K562 (cell line): ENCODE measurements at regions not wholly inside any gene's neighbourhood (a gene's known extent, or its start where the extent isn't known, plus 50 kb on each side); places are given as distances from the start of the nearest gene placed in this dataset.

Experiments
- ATAC-seq: fragments of 200-7000 bp; cut with Tn5 transposase; 3 replicates; pipeline ENCODE4 v1.9.1; 2020; ENCODE audit warnings: moderate library complexity
- BruUV-seq: library from RNA; stranded (reverse); fragments of 400-500 nt; replicated peaks from 2 replicates; lab custom pipeline; 2021; lab: Mats Ljungman, UMichigan
- CTCF ChIA-PET: fragments of 300-600 bp; formaldehyde crosslinking; extraction: SDS; loops from one replicate; lab custom pipeline; 2021; ENCODE audit warnings: low intra/inter-chr PET ratio; lab: Yijun Ruan, JAX
- POLR2A ChIA-PET: fragments of 300-600, 350-650 bp; sonication (Branson Sonifier 250); formaldehyde crosslinking; extraction: SDS; loops from one replicate; lab custom pipeline; 2021; ENCODE audit warnings: antibody characterized with exemption, inconsistent platforms; lab: Yijun Ruan, JAX
- DNase-seq, 4 experiments: peaks; one replicate each; pipeline versions ENCODE4 v3.0.0 to v3.0.0-alpha.2; 2011 to 2018; ENCODE audit warnings: low spot score in 3 of 4, mixed read lengths in 3 of 4; ENCODE audit errors: extremely low read depth in 1 of 4
- FAIRE-seq: peaks from 2 replicates; lab custom pipeline; 2011; peaks lifted over from hg19 to GRCh38; lab: Jason Lieb, UNC
- H2AFZ ChIP-seq: 2 replicates; pipeline ENCODE4 v1.6.0; 2011; ENCODE audit warnings: low read depth, low read length, control low read depth, inconsistent platforms
- H3K27ac ChIP-seq: fragments of 200-600 bp; 3 replicates; pipeline ENCODE4 v1.8.0; 2011; ENCODE audit warnings: low read depth, mild to moderate bottlenecking, control low read depth, inconsistent platforms, low read length, moderate library complexity, mixed read lengths; ENCODE audit errors: extremely low read depth
- H3K27me3 ChIP-seq, 2 experiments: fragments of 300-600 bp in 1 of 2; 2 replicates in 1 of 2; 3 replicates in 1 of 2; pipeline versions ENCODE4 v1.6.0 to v1.8.0; 2011; ENCODE audit warnings: inconsistent platforms in 2 of 2, low read length in 2 of 2, mild to moderate bottlenecking in 1 of 2, mixed read lengths in 1 of 2, moderate library complexity in 1 of 2; ENCODE audit not compliant: control insufficient read depth in 2 of 2, insufficient read depth in 2 of 2
- H3K36me3 ChIP-seq: fragments of 300-600 bp; 3 replicates; pipeline ENCODE4 v1.8.0; 2011; ENCODE audit warnings: mild to moderate bottlenecking, low read length, inconsistent platforms; ENCODE audit not compliant: control insufficient read depth, insufficient read depth
- H3K4me1 ChIP-seq, 2 experiments: fragments of 200-600 bp in 1 of 2; replicated peaks in 1 of 2; 2 replicates in 1 of 2; 3 replicates in 1 of 2; pipeline versions ENCODE4 v1.5.1 to v1.8.0; 2011; ENCODE audit warnings: inconsistent platforms in 2 of 2, low read length in 2 of 2, mild to moderate bottlenecking in 1 of 2, mixed read lengths in 1 of 2, moderate library complexity in 1 of 2; ENCODE audit not compliant: control insufficient read depth in 2 of 2, insufficient read depth in 2 of 2
- H3K4me2 ChIP-seq: 2 replicates; pipeline ENCODE4 v1.6.1; 2011; ENCODE audit warnings: low read length, control low read depth, inconsistent platforms, mixed read lengths; ENCODE audit not compliant: insufficient read depth
- H3K4me3 ChIP-seq: fragments of 200-600 bp; sonication (generic), shearing (Covaris generic); 2 replicates; pipeline ENCODE4 v1.5.1; 2016; ENCODE audit warnings: control low read depth, inconsistent platforms
- H3K79me2 ChIP-seq: fragments of 200-600 bp; 3 replicates; pipeline ENCODE4 v1.8.0; 2011; ENCODE audit warnings: low read length, inconsistent platforms; ENCODE audit not compliant: control insufficient read depth, insufficient read depth
- H3K9ac ChIP-seq, 2 experiments: 2 replicates each; pipeline versions ENCODE4 v1.6.0 to v1.6.1; 2011; ENCODE audit warnings: low read depth in 2 of 2, low read length in 2 of 2, control low read depth in 1 of 2, inconsistent platforms in 1 of 2, mild to moderate bottlenecking in 1 of 2, mixed read lengths in 1 of 2; ENCODE audit not compliant: insufficient read depth in 1 of 2
- H3K9me1 ChIP-seq: one replicate; pipeline ENCODE4 v1.6.0; 2011; ENCODE audit warnings: inconsistent platforms, mild to moderate bottlenecking, low read length, moderate library complexity; ENCODE audit not compliant: control insufficient read depth, insufficient read depth
- H3K9me3 ChIP-seq: replicated peaks from 2 replicates; pipeline ENCODE4 v1.5.1; 2011; ENCODE audit warnings: low read depth, low read length, inconsistent platforms; ENCODE audit not compliant: control insufficient read depth, insufficient read depth
- H4K20me1 ChIP-seq: replicated peaks from 2 replicates; pipeline ENCODE4 v1.6.1; 2011; ENCODE audit warnings: low read length, inconsistent platforms, mixed read lengths; ENCODE audit not compliant: control insufficient read depth, insufficient read depth
- CBX1 ChIP-seq: sonication (generic); IDR thresholded peaks from 2 replicates; pipeline ENCODE4 v1.6.1; 2016; ENCODE audit warnings: antibody characterized with exemption, low read depth, mild to moderate bottlenecking
- E2F6 ChIP-seq, 2 experiments: IDR thresholded peaks; 2 replicates each; pipeline ENCODE4 v1.6.1; 2011; ENCODE audit warnings: borderline replicate concordance in 1 of 2, control low read depth in 1 of 2, low read depth in 1 of 2, low read length in 1 of 2, mild to moderate bottlenecking in 1 of 2, mixed read lengths in 1 of 2, moderate library complexity in 1 of 2; ENCODE audit not compliant: insufficient read depth in 1 of 2, insufficient read length in 1 of 2, poor library complexity in 1 of 2, severe bottlenecking in 1 of 2; ENCODE audit errors: extremely low read depth in 1 of 2
- ELF1 ChIP-seq: fragments of 200-800 bp; sonication (Bioruptor generic); IDR thresholded peaks from 2 replicates; pipeline ENCODE4 v1.6.1; 2016; ENCODE audit warnings: missing genetic modification characterization, missing compliant biosample characterization
- HEY1 ChIP-seq: fragments of 250-450 bp; sonication (Bioruptor Pico); IDR thresholded peaks from 2 replicates; pipeline ENCODE4 v1.5.0; 2020; ENCODE audit warnings: mild to moderate bottlenecking, moderate library complexity, borderline replicate concordance
- MTA2 ChIP-seq: fragments of 450-650 bp; IDR thresholded peaks from 2 replicates; pipeline ENCODE4 v1.6.1; 2016; ENCODE audit warnings: low read depth
- NR2C1 ChIP-seq, 2 experiments: fragments of 450-650 bp; IDR thresholded peaks; 2 replicates each; pipeline ENCODE4 v1.6.1; 2017; ENCODE audit warnings: mild to moderate bottlenecking in 2 of 2, antibody characterized with exemption in 1 of 2, inconsistent platforms in 1 of 2, missing compliant biosample characterization in 1 of 2, missing genetic modification characterization in 1 of 2
- PHTF2 ChIP-seq: fragments of 250-450 bp; sonication (Bioruptor Pico); IDR thresholded peaks from 2 replicates; pipeline ENCODE4 v1.5.0; 2021; ENCODE audit warnings: mild to moderate bottlenecking
- RBM14 ChIP-seq: fragments of 200-400 bp; formaldehyde crosslinking; IDR thresholded peaks from 2 replicates; pipeline ENCODE4 v1.6.1; 2018; ENCODE audit warnings: low read depth, mild to moderate bottlenecking, low read length, moderate library complexity, borderline replicate concordance; ENCODE audit not compliant: insufficient read depth
- RNF219 ChIP-seq: fragments of 250-450 bp; sonication (Bioruptor Pico); IDR thresholded peaks from 2 replicates; pipeline ENCODE4 v1.5.0; 2022; ENCODE audit warnings: mild to moderate bottlenecking
- SMC3 ChIP-seq: conservative IDR thresholded peaks from 2 replicates; pipeline ENCODE4 v1.6.1; 2011; ENCODE audit warnings: low read depth, low read length, improper control_type of control experiment; ENCODE audit not compliant: insufficient read depth
- TARDBP ChIP-seq: fragments of 450-650 bp; IDR thresholded peaks from 2 replicates; pipeline ENCODE4 v1.6.1; 2016
- TCFL5 ChIP-seq: fragments of 250-450 bp; sonication (Bioruptor Pico); conservative IDR thresholded peaks from 2 replicates; pipeline ENCODE4 v1.6.1; 2021; ENCODE audit warnings: mild to moderate bottlenecking, moderate library complexity, matching md5 sums
- ZBTB1 ChIP-seq: sonication (generic); formaldehyde crosslinking; IDR thresholded peaks from 2 replicates; pipeline ENCODE4 v1.8.1; 2023; ENCODE audit warnings: missing genetic modification reagents, low read depth, mild to moderate bottlenecking, borderline replicate concordance
- ZFP1 ChIP-seq: fragments of 450-650 bp; formaldehyde crosslinking; IDR thresholded peaks from 2 replicates; pipeline ENCODE4 v1.4.0; 2020; ENCODE audit warnings: mild to moderate bottlenecking, mixed read lengths
- ZNF3 ChIP-seq: fragments of 250-450 bp; sonication (Bioruptor Pico); IDR thresholded peaks from 2 replicates; pipeline ENCODE4 v1.5.0; 2021; ENCODE audit warnings: mild to moderate bottlenecking, moderate library complexity
- WGBS: fragments of 100-300 bp; shearing (Covaris generic); methylation state at CpG from one replicate; pipeline ENCODE4 v1.1.6; 2016; ENCODE audit warnings: low coverage, mixed read lengths; ENCODE audit not compliant: insufficient coverage; ENCODE audit errors: missing lambda C conversion rate; 5-methylcytosine and 5-hydroxymethylcytosine counted together
- in situ Hi-C: fragments of 300-500 bp; cut with MboI; formaldehyde crosslinking; loops from 4 replicates; pipeline ENCODE4 v1.15.0; 2018; ENCODE audit warnings: inconsistent platforms, mixed read lengths
- intact Hi-C: fragments of 100-400 bp; cut with micrococcal nuclease; formaldehyde crosslinking; loops from 2 replicates; pipeline ENCODE4 v1.14.2; 2022

DNA sequence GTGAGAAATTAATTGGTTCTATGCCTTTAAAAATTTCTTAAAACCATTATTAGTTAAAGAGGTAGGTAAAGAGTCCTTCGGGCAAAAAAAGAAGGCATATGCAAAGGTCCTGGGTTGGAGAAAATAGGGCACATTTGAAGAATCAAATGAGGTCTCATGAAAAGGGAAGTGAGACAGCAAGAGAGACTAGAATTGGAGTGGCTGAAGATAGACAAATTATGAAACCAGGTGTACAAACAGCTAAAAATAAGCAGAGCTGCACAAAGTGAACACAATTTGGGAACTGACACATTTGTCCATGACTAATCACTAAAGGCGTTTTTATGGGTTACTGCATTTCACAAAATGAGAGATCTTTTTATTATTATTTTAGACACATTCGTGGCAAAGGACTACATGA, 581.2 kb downstream of the PYDC2 start:
- intact Hi-C loops = no loop called here
- Histone ChIP-seq H3K4me2 (no peak overlapping the region), H3K9me1 (no peaks in the 10 kb centered on the region), H3K27me3 (no peaks in the 10 kb centered on the region), H3K4me1 (no peaks in the 10 kb centered on the region), H3K9ac (no peak overlapping the region), H3K79me2 (no peaks in the 10 kb centered on the region), H2AFZ (no peak overlapping the region), H3K27ac (no peak overlapping the region), H3K4me3 (no peak overlapping the region), H3K9me3 (0 out of 2 replicates have a peak, but pooled peaks cover 3% of the 10 kb centered on the region), H4K20me1 (no peaks in the 10 kb centered on the region), H3K36me3 (no peaks in the 10 kb centered on the region)
- no peak for FAIRE-seq
- CTCF ChIA-PET = no interaction called here
- 0% methylated on average over 3 of the region's 3 CpGs for WGBS
- ATAC-seq = no peak
- TF ChIP-seq ZBTB1 (no peak), HEY1 (CRISPR knock-in tag) (no peak), SMC3 (no peak), ZFP1 (CRISPR knock-in tag) (no peak), MTA2 (no peak), NR2C1 (IDR thresholded peaks at IDR 0.05) (no peak), NR2C1 (tag; IDR thresholded peaks at IDR 0.05) (no peak), RBM14 (no peak), E2F6 (IDR thresholded peaks at IDR 0.05; ENCODE audit: borderline replicate concordance in 1 of 2, extremely low read depth in 1 of 2, insufficient read depth in 1 of 2, insufficient read length in 1 of 2, low read depth in 1 of 2, low read length in 1 of 2, poor library complexity in 1 of 2, severe bottlenecking in 1 of 2) (no peak), PHTF2 (CRISPR knock-in tag) (no peak), ELF1 (tag) (no peak), RNF219 (CRISPR knock-in tag) (no peak), CBX1 (no peak), ZNF3 (no peak), TCFL5 (CRISPR knock-in tag) (no peak), TARDBP (no peak)
- POLR2A ChIA-PET = no interaction called here
- DNase-seq = no peak
- BruUV-seq = no TSS peak
- in situ Hi-C loops = no loop called here
